Upper lobe of right lung (tissue), 1 donor: ENCODE measurements at regions not wholly inside any gene's neighbourhood (a gene's known extent, or its start where the extent isn't known, plus 50 kb on each side); places are given as distances from the start of the nearest gene placed in this dataset.

Source experiments
- ATAC-seq: fragments of 200-7000 bp; cut with Tn5 transposase; one replicate; pipeline ENCODE4 v1.9.1; 2020; ENCODE audit warnings: mild to moderate bottlenecking, moderate library complexity
- DNase-seq: peaks from one replicate; pipeline ENCODE4 v3.0.0-alpha.2; 2020
- H3K27ac ChIP-seq: fragments of 200-600 bp; one replicate; pipeline ENCODE4 v1.8.0; 2022
- H3K27me3 ChIP-seq: fragments of 200-600 bp; one replicate; pipeline ENCODE4 v1.8.0; 2022; ENCODE audit warnings: mild to moderate bottlenecking
- H3K36me3 ChIP-seq: fragments of 200-600 bp; one replicate; pipeline ENCODE4 v1.8.0; 2022
- H3K4me1 ChIP-seq: fragments of 200-600 bp; one replicate; pipeline ENCODE4 v1.8.0; 2022
- H3K4me3 ChIP-seq: fragments of 200-600 bp; one replicate; pipeline ENCODE4 v1.8.0; 2022; ENCODE audit warnings: mild to moderate bottlenecking
- H3K9me3 ChIP-seq: fragments of 200-600 bp; one replicate; pipeline ENCODE4 v1.8.0; 2022
- intact Hi-C: fragments of 100-400 bp; cut with DNase I; formaldehyde crosslinking; loops from one replicate; pipeline ENCODE4 v1.11.0; 2022
- TF ChIP-seq, protein P1 (sequence below): fragments of 200-600 bp; IDR thresholded peaks from one replicate; pipeline ENCODE4 v1.8.0; 2022; ENCODE audit warnings: antibody characterized with exemption
- donor health status: DM: no; HTN: yes; CAD: no; lungs with severe emphysema.

DNA sequence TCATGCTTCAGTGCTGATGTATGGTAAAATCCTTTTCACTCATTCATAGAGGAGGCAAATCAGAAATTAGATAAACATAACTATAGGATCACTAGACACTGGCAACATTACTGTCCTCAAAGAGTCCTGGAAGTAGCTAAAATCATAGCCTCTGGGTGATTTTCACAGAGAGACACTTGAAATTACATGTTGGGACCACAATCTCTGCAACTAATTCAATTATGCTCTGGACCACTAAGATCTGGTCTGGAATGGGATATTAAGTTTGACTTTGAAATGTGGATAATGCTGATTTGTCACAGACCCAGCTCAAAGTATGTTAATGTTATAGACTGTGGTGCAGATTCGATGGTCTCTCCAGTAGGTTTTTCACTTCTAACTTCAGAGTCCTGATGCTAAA lies 214.6 kb upstream of the CCNH start:
- DNase-seq = no peak
- no peak for ATAC-seq
- Histone ChIP-seq H3K9me3 (no peaks in the 10 kb centered on the region), H3K4me1 (no peaks in the 10 kb centered on the region), H3K27ac (no peak overlapping the region), H3K36me3 (no peaks in the 10 kb centered on the region), H3K4me3 (no peak overlapping the region), H3K27me3 (no peaks in the 10 kb centered on the region)
- intact Hi-C loops = no loop called here
- TF ChIP-seq, protein P1, sequence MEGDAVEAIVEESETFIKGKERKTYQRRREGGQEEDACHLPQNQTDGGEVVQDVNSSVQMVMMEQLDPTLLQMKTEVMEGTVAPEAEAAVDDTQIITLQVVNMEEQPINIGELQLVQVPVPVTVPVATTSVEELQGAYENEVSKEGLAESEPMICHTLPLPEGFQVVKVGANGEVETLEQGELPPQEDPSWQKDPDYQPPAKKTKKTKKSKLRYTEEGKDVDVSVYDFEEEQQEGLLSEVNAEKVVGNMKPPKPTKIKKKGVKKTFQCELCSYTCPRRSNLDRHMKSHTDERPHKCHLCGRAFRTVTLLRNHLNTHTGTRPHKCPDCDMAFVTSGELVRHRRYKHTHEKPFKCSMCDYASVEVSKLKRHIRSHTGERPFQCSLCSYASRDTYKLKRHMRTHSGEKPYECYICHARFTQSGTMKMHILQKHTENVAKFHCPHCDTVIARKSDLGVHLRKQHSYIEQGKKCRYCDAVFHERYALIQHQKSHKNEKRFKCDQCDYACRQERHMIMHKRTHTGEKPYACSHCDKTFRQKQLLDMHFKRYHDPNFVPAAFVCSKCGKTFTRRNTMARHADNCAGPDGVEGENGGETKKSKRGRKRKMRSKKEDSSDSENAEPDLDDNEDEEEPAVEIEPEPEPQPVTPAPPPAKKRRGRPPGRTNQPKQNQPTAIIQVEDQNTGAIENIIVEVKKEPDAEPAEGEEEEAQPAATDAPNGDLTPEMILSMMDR = no peak

DNA sequence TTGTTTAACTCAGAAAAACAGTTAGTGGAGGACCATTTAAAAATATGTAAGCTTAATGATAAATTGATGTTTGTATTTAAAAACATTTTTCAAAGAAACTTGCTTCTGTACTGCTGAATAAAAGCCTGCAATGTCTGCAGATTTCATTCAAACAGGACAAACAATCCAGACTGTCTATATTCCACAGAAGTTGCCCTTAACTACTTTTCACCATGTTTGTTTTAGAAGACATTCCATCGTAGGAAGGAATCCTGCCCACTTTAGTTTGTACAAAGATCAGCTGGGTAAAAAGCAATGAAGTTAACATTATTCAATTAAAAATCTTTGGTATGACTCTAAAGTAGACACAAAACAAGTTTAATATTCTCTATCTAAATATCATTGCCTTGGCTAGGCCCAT lies 195.7 kb upstream of the CCNH start:
- H3K27ac ChIP-seq = no peak overlapping the region
- intact Hi-C loops = no loop called here
- H3K9me3 ChIP-seq = no peaks in the 10 kb centered on the region
- H3K36me3 ChIP-seq = no peaks in the 10 kb centered on the region
- no peak for ATAC-seq
- H3K4me3 ChIP-seq = no peak overlapping the region
- H3K4me1 ChIP-seq = no peaks in the 10 kb centered on the region
- TF ChIP-seq, protein P1 = no peak
- H3K27me3 ChIP-seq = no peaks in the 10 kb centered on the region
- no peak for DNase-seq

DNA sequence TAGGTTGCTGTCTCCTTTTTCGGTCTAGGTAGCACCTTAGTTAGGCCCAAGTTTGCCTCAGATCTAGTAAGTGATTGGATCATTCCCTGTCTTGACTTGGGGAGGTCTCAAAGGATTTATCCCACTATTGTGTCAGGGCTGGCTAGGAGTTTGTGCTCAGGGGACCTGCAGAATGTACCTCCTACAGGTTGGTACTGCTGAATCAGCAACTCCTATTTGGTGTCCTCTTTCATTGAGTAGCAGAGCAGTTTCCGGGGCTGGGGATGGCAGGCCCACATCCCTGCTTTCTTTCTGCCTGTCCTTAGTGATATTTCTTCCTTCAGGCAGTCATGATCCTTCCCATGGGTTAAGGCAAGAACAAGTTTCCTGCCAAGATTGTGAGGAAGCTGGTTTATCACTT lies 192.9 kb upstream of the CCNH start:
- no peak overlapping the region for H3K27ac ChIP-seq
- DNase-seq = no peak
- H3K27me3 ChIP-seq = no peaks in the 10 kb centered on the region
- ATAC-seq = no peak
- no peaks in the 10 kb centered on the region for H3K9me3 ChIP-seq
- intact Hi-C loops = no loop called here
- no peak overlapping the region for H3K4me3 ChIP-seq
- H3K4me1 ChIP-seq = no peaks in the 10 kb centered on the region
- TF ChIP-seq, protein P1 = no peak
- H3K36me3 ChIP-seq = no peaks in the 10 kb centered on the region

DNA sequence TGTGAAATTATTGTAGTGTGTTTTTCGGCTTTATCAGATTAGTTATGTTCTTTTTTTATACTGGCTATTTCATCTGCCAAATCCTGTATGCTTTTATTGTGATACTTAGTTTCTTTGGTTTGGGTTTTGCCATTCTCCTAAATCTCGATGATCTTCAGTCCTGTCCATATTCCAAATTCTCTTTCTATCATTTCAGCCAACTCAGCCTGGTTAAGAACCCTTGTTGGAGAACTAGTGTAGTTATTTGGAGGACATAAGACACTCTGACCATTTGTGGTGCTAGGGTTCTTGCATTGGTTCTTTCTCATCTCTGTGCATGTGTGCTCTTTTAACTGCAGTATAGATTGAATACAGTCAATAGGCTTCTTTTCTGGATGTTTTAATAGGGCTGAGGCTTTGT lies 187.0 kb upstream of the CCNH start:
- intact Hi-C loops = no loop called here
- Histone ChIP-seq H3K27me3 (no peaks in the 10 kb centered on the region), H3K36me3 (no peaks in the 10 kb centered on the region), H3K9me3 (no peaks in the 10 kb centered on the region), H3K27ac (no peak overlapping the region), H3K4me3 (no peak overlapping the region), H3K4me1 (no peaks in the 10 kb centered on the region)
- ATAC-seq (no peak), DNase-seq (no peak)
- TF ChIP-seq, protein P1 = no peak

DNA sequence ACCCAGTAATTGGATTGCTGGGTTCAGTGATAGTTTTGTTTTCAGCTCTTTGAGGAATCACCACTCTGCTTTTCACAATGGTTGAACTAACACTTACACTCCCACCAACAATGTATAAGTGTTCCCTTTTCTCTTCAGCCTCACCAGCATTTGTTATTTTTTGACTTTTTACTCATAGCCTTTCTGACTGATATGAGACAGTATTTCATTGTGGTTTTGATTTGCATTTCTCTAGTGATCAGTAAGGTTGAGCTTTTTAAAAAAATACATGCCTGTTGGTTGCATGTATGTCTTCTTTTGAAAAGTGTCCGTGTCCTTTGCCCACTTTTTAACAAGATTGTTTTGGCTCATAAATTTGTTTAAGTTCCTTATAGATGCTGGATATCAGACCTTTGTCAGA lies 185.7 kb upstream of the CCNH start:
- Histone ChIP-seq H3K27me3 (no peaks in the 10 kb centered on the region), H3K4me3 (no peak overlapping the region), H3K27ac (no peak overlapping the region), H3K4me1 (no peaks in the 10 kb centered on the region), H3K9me3 (no peaks in the 10 kb centered on the region), H3K36me3 (no peaks in the 10 kb centered on the region)
- ATAC-seq = no peak
- intact Hi-C loops = no loop called here
- no peak for DNase-seq
- TF ChIP-seq, protein P1 = no peak

DNA sequence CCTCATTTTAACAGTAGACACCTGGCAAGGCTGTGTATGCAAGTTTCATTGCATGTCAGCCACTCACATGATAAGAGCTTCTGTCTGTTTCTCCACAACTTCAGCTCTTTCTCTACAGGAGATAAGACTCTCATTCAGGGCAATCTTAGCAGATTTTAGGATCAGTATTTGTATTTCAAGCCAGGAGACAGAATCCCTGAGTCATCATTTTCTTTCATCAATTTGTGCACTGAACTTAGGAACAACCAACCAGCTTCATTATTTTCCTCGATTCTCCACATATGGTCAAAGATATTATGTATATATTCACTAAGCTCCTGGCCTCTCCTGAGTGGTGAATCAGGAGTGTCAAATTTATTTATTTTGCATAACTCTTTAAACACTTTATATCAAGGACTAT lies 181.8 kb upstream of the CCNH start:
- no peak overlapping the region for H3K27ac ChIP-seq
- no peaks in the 10 kb centered on the region for H3K27me3 ChIP-seq
- intact Hi-C loops = no loop called here
- no peaks in the 10 kb centered on the region for H3K9me3 ChIP-seq
- no peaks in the 10 kb centered on the region for H3K4me1 ChIP-seq
- H3K4me3 ChIP-seq = no peak overlapping the region
- no peaks in the 10 kb centered on the region for H3K36me3 ChIP-seq
- ATAC-seq = no peak
- no peak for DNase-seq
- TF ChIP-seq, protein P1 = no peak
